GM12878 (cell line): ENCODE measurements at regions not wholly inside any gene's neighbourhood (a gene's known extent, or its start where the extent isn't known, plus 50 kb on each side); places are given as distances from the start of the nearest gene placed in this dataset.

Experiments
- ATAC-seq: fragments of 200-7000 bp; cut with Tn5 transposase; 3 replicates; pipeline ENCODE4 v1.9.1; 2020; ENCODE audit warnings: mild to moderate bottlenecking, moderate library complexity
- BruUV-seq: library from RNA; stranded (reverse); fragments of 400-500 nt; replicated peaks from 2 replicates; lab custom pipeline; 2021; lab: Mats Ljungman, UMichigan
- CTCF ChIA-PET: fragments of 300-600 bp; sonication (Branson Sonifier 250); formaldehyde crosslinking; extraction: SDS; loops from one replicate; lab custom pipeline; 2021; ENCODE audit warnings: inconsistent platforms; lab: Yijun Ruan, JAX
- POLR2A ChIA-PET: fragments of 350-600 bp; formaldehyde crosslinking; extraction: SDS; loops from one replicate; lab custom pipeline; 2021; ENCODE audit warnings: inconsistent platforms; lab: Charles Lee
- RAD21 ChIA-PET: fragments of 300-600 bp; sonication (Branson Sonifier 250); formaldehyde crosslinking; loops from one replicate; lab custom pipeline; 2023; ENCODE audit warnings: antibody characterized with exemption; ENCODE audit not compliant: unreplicated experiment; lab: Charles Lee
- SMC1A ChIA-PET: fragments of 300-600 bp; sonication (Branson Sonifier 250); formaldehyde crosslinking; loops from one replicate; lab custom pipeline; 2023; ENCODE audit not compliant: unreplicated experiment, uncharacterized antibody; lab: Charles Lee
- DNase-seq: peaks from one replicate; pipeline ENCODE4 v3.0.0-alpha.2; 2011; ENCODE audit warnings: low read depth, low spot score
- FAIRE-seq: peaks from 3 replicates; lab custom pipeline; 2011; peaks lifted over from hg19 to GRCh38; lab: Jason Lieb, UNC
- H2AFZ ChIP-seq: 2 replicates; pipeline ENCODE4 v1.6.0; 2011; ENCODE audit warnings: low read depth, low read length, control low read depth; ENCODE audit not compliant: control insufficient read depth
- H3K27ac ChIP-seq: 2 replicates; pipeline ENCODE4 v1.5.1; 2011; ENCODE audit warnings: control low read depth; ENCODE audit not compliant: control insufficient read depth, insufficient read depth
- H3K27me3 ChIP-seq, 2 experiments: replicated peaks in 1 of 2; 2 replicates each; pipeline versions ENCODE4 v1.6.0 to v1.6.1; 2011; ENCODE audit warnings: low read length in 1 of 2; ENCODE audit not compliant: control insufficient read depth in 2 of 2, insufficient read depth in 2 of 2
- H3K36me3 ChIP-seq, 2 experiments: 2 replicates each; pipeline ENCODE4 v1.5.1; 2011; ENCODE audit warnings: low read length in 1 of 2; ENCODE audit not compliant: control insufficient read depth in 2 of 2, insufficient read depth in 2 of 2
- H3K4me1 ChIP-seq: 2 replicates; pipeline ENCODE4 v1.6.1; 2011; ENCODE audit warnings: mild to moderate bottlenecking, low read length, moderate library complexity, mixed read lengths; ENCODE audit not compliant: control insufficient read depth, insufficient read depth
- H3K4me2 ChIP-seq: 2 replicates; pipeline ENCODE4 v1.6.0; 2011; ENCODE audit warnings: control low read depth; ENCODE audit not compliant: control insufficient read depth, insufficient read depth
- H3K4me3 ChIP-seq: fragments of 200-600 bp; sonication (generic); 2 replicates; pipeline ENCODE4 v1.5.1; 2016
- H3K79me2 ChIP-seq: 2 replicates; pipeline ENCODE4 v1.6.0; 2011; ENCODE audit warnings: low read length; ENCODE audit not compliant: control insufficient read depth, insufficient read depth
- H3K9ac ChIP-seq: 2 replicates; pipeline ENCODE4 v1.8.0; 2011; ENCODE audit warnings: low read length, control low read depth, mixed read lengths; ENCODE audit not compliant: control insufficient read depth, insufficient read depth
- H3K9me3 ChIP-seq: replicated peaks from 3 replicates; pipeline ENCODE4 v1.5.1; 2011; ENCODE audit warnings: mild to moderate bottlenecking, low read length; ENCODE audit not compliant: control insufficient read depth, insufficient read depth
- H4K20me1 ChIP-seq: 2 replicates; pipeline ENCODE4 v1.6.0; 2011; ENCODE audit not compliant: control insufficient read depth, insufficient read depth
- BCL11A ChIP-seq: IDR thresholded peaks from 2 replicates; pipeline ENCODE4 v1.6.1; 2011; ENCODE audit warnings: low read depth, low read length
- ESRRA ChIP-seq: IDR thresholded peaks from 2 replicates; pipeline ENCODE4 v1.6.1; 2012; ENCODE audit warnings: mild to moderate bottlenecking, low read length, improper control_type of control experiment
- FOXK2 ChIP-seq: fragments of 450-650 bp; IDR thresholded peaks from 2 replicates; pipeline ENCODE4 v1.6.1; 2017; ENCODE audit warnings: mild to moderate bottlenecking, moderate library complexity
- MXI1 ChIP-seq: fragments of 150-350 bp; IDR thresholded peaks from 2 replicates; pipeline ENCODE4 v1.6.1; 2011; ENCODE audit warnings: low read depth, mild to moderate bottlenecking, inconsistent platforms, low read length, improper control_type of control experiment
- PAX5 ChIP-seq: IDR thresholded peaks from 2 replicates; pipeline ENCODE4 v1.6.1; 2011; ENCODE audit warnings: low read depth, low read length, borderline replicate concordance
- SREBF1 ChIP-seq: IDR thresholded peaks from 2 replicates; pipeline ENCODE4 v1.6.1; 2012; ENCODE audit warnings: mild to moderate bottlenecking, low read length
- STAT1 ChIP-seq: fragments of 450-650 bp; conservative IDR thresholded peaks from 2 replicates; pipeline ENCODE4 v1.6.1; 2014; ENCODE audit warnings: antibody characterized with exemption, mild to moderate bottlenecking
- TBL1XR1 ChIP-seq: IDR thresholded peaks from 2 replicates; pipeline ENCODE4 v1.6.1; 2012; ENCODE audit warnings: low read depth, low read length, improper control_type of control experiment
- ZNF24 ChIP-seq: fragments of 450-650 bp; IDR thresholded peaks from 2 replicates; pipeline ENCODE4 v1.6.1; 2017; ENCODE audit warnings: antibody characterized with exemption, mild to moderate bottlenecking
- ZNF592 ChIP-seq: fragments of 450-650 bp; IDR thresholded peaks from 2 replicates; pipeline ENCODE4 v1.6.1; 2017; ENCODE audit warnings: mild to moderate bottlenecking, moderate library complexity
- WGBS: methylation state at CpG from one replicate; pipeline ENCODE4 v1.1.6; 2016; ENCODE audit warnings: low lambda C conversion rate; ENCODE audit not compliant: insufficient replicate concordance, insufficient coverage; ENCODE audit errors: missing lambda C conversion rate; 5-methylcytosine and 5-hydroxymethylcytosine counted together
- in situ Hi-C: fragments of 300-500 bp; cut with MboI; formaldehyde crosslinking; loops from 9 replicates; pipeline ENCODE4 v1.14.3; 2018; ENCODE audit warnings: mixed read lengths
- intact Hi-C: fragments of 100-400 bp; cut with micrococcal nuclease; formaldehyde crosslinking; loops from one replicate; pipeline ENCODE4 v1.14.2; 2022; ENCODE audit not compliant: unreplicated experiment
- TF ChIP-seq, protein P1 (sequence below): fragments of 450-650 bp; IDR thresholded peaks from 2 replicates; pipeline ENCODE4 v1.6.1; 2018; ENCODE audit warnings: borderline replicate concordance, mild to moderate bottlenecking; ENCODE audit not compliant: partially characterized antibody
- TF ChIP-seq, protein P2 (sequence below): IDR thresholded peaks from 2 replicates; pipeline ENCODE4 v1.6.1; 2012; ENCODE audit warnings: improper control_type of control experiment, low read depth, low read length; ENCODE audit not compliant: insufficient replicate concordance

DNA sequence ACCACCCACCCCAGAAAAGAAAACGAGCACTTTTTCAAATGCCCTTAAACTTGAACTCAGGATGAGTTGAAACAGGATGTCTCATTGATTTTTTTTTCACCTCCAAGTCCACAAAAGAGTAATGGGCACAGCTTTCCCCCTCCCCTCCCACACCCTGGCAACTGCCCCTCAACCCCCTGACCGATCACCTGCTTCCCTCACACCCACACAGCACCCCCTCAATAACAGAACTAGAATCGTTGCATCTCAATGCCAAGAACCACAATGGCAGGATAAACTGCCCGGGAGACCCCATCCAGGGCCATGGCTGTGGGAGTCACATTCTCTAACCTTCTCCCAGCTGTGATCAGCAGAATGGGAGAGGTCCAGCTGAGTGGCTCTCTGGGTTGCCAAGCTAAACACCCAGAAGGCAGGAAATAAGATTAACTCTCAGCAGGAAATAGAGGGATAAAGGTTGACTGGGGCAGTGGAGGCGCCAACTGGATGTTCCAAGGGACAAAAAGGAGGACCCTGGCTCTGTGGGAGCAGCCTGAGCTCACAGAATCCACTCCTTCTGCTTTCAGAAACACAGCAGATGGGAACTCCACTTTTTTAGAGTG is 128.0 kb upstream of the SDK2 start:
- CTCF ChIA-PET: interaction anchor here (0.6 to 1.2 kb wide), 2 partner anchors 10 to 14 kb away, joined by 3 read pairs; no protein-coding TSS in a partner anchor
- intact Hi-C loops: no loop called here
- BruUV-seq: no TSS peak
- TF ChIP-seq STAT1 (no peak), SREBF1 (no peak), TBL1XR1 (no peak), FOXK2 (no peak), ESRRA (no peak), ZNF24 (no peak), BCL11A (no peak), PAX5 (no peak), MXI1 (no peak), ZNF592 (no peak)
- TF ChIP-seq, protein P1, sequence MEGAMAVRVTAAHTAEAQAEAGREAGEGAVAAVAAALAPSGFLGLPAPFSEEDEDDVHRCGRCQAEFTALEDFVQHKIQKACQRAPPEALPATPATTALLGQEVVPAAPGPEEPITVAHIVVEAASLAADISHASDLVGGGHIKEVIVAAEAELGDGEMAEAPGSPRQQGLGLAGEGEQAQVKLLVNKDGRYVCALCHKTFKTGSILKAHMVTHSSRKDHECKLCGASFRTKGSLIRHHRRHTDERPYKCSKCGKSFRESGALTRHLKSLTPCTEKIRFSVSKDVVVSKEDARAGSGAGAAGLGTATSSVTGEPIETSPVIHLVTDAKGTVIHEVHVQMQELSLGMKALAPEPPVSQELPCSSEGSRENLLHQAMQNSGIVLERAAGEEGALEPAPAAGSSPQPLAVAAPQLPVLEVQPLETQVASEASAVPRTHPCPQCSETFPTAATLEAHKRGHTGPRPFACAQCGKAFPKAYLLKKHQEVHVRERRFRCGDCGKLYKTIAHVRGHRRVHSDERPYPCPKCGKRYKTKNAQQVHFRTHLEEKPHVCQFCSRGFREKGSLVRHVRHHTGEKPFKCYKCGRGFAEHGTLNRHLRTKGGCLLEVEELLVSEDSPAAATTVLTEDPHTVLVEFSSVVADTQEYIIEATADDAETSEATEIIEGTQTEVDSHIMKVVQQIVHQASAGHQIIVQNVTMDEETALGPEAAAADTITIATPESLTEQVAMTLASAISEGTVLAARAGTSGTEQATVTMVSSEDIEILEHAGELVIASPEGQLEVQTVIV: no peak
- TF ChIP-seq, protein P2, sequence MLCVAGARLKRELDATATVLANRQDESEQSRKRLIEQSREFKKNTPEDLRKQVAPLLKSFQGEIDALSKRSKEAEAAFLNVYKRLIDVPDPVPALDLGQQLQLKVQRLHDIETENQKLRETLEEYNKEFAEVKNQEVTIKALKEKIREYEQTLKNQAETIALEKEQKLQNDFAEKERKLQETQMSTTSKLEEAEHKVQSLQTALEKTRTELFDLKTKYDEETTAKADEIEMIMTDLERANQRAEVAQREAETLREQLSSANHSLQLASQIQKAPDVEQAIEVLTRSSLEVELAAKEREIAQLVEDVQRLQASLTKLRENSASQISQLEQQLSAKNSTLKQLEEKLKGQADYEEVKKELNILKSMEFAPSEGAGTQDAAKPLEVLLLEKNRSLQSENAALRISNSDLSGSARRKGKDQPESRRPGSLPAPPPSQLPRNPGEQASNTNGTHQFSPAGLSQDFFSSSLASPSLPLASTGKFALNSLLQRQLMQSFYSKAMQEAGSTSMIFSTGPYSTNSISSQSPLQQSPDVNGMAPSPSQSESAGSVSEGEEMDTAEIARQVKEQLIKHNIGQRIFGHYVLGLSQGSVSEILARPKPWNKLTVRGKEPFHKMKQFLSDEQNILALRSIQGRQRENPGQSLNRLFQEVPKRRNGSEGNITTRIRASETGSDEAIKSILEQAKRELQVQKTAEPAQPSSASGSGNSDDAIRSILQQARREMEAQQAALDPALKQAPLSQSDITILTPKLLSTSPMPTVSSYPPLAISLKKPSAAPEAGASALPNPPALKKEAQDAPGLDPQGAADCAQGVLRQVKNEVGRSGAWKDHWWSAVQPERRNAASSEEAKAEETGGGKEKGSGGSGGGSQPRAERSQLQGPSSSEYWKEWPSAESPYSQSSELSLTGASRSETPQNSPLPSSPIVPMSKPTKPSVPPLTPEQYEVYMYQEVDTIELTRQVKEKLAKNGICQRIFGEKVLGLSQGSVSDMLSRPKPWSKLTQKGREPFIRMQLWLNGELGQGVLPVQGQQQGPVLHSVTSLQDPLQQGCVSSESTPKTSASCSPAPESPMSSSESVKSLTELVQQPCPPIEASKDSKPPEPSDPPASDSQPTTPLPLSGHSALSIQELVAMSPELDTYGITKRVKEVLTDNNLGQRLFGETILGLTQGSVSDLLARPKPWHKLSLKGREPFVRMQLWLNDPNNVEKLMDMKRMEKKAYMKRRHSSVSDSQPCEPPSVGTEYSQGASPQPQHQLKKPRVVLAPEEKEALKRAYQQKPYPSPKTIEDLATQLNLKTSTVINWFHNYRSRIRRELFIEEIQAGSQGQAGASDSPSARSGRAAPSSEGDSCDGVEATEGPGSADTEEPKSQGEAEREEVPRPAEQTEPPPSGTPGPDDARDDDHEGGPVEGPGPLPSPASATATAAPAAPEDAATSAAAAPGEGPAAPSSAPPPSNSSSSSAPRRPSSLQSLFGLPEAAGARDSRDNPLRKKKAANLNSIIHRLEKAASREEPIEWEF: no peak

More for the DNA sequence above, 128.0 kb upstream of the SDK2 start:
- ATAC-seq: no peak
- SMC1A ChIA-PET: no interaction called here
- RAD21 ChIA-PET: no interaction called here
- Histone ChIP-seq H3K9me3 (no peaks in the 10 kb centered on the region), H3K79me2 (no peaks in the 10 kb centered on the region), H4K20me1 (no peaks in the 10 kb centered on the region), H3K27me3 (peaks cover 0 to 3% of the 10 kb centered on the region in 2 experiments; a peak in 1 of 4 replicates), H3K36me3 (no peaks in the 10 kb centered on the region), H3K4me2 (no peak overlapping the region), H3K27ac (no peak overlapping the region), H3K9ac (no peak overlapping the region), H3K4me3 (no peak overlapping the region), H3K4me1 (no peaks in the 10 kb centered on the region), H2AFZ (no peak overlapping the region)
- FAIRE-seq: no peak
- in situ Hi-C loops: no loop called here
- DNase-seq: no peak
- 0% methylated on average over 5 of the region's 5 CpGs for WGBS
- POLR2A ChIA-PET: no interaction called here
